Subcutaneous abdominal adipose tissue (tissue), 5 donors: ENCODE measurements at regions not wholly inside any gene's neighbourhood (a gene's known extent, or its start where the extent isn't known, plus 50 kb on each side); places are given as distances from the start of the nearest gene placed in this dataset.
"Not testable (repeated sequence)": the region's sequence is repeated elsewhere in the genome, so short reads cannot be mapped to it uniquely, and the experiment has no call there.

Experiments
- H3K27ac ChIP-seq: one replicate; pipeline ENCODE4 v1.7.0; 2013; ENCODE audit warnings: low read depth, mild to moderate bottlenecking, inconsistent platforms, low read length, moderate library complexity
- H3K27me3 ChIP-seq, 5 donors: one replicate each; pipeline ENCODE4 v1.7.0; 2013; ENCODE audit warnings: low read length in 5 of 5, inconsistent platforms in 1 of 5; ENCODE audit not compliant: control insufficient read depth in 5 of 5, insufficient read depth in 4 of 5
- H3K36me3 ChIP-seq, 5 donors: one replicate each; pipeline ENCODE4 v1.7.0; 2013; ENCODE audit warnings: low read length in 5 of 5; ENCODE audit not compliant: control insufficient read depth in 5 of 5, insufficient read depth in 5 of 5
- H3K4me1 ChIP-seq, 5 donors: one replicate each; pipeline ENCODE4 v1.7.0; 2013; ENCODE audit warnings: low read length in 5 of 5, mild to moderate bottlenecking in 3 of 5, moderate library complexity in 1 of 5; ENCODE audit not compliant: control insufficient read depth in 5 of 5, insufficient read depth in 5 of 5
- H3K4me3 ChIP-seq, 5 donors: one replicate each; pipeline ENCODE4 v1.7.0; 2013; ENCODE audit warnings: low read length in 5 of 5, low read depth in 1 of 5
- H3K9ac ChIP-seq, 5 donors: one replicate each; pipeline ENCODE4 v1.7.0; 2013; ENCODE audit warnings: low read length in 5 of 5, mild to moderate bottlenecking in 4 of 5, moderate library complexity in 3 of 5
- H3K9me3 ChIP-seq, 5 donors: one replicate each; pipeline ENCODE4 v1.7.0; 2013; ENCODE audit warnings: low read length in 5 of 5; ENCODE audit not compliant: control insufficient read depth in 5 of 5
- donor health status: healthy.
- donor health status: healthy.
- donor health status: healthy.
- donor health status: healthy.
- donor health status: healthy.

- no peak overlapping the region for H3K4me3 ChIP-seq
- H3K27ac ChIP-seq = no peak overlapping the region
- no peak overlapping the region for H3K9ac ChIP-seq
- H3K36me3 ChIP-seq = no peaks in the 10 kb centered on the region
- no peaks in the 10 kb centered on the region for H3K27me3 ChIP-seq
- peaks cover 1 to 10% (median 4%) of the 10 kb centered on the region in 5 donors for H3K4me1 ChIP-seq
- H3K9me3 ChIP-seq = no peaks in the 10 kb centered on the region
These were observed 213.8 kb downstream of the BCAS1 start for GRCh38 chr20:53856300-53857295.

GRCh38 chr20:53855733-53856132, 214.7 kb downstream of the BCAS1 start:
- Histone ChIP-seq H3K4me1 (peaks cover 1 to 12% (median 4%) of the 10 kb centered on the region in 5 donors), H3K27me3 (no peaks in the 10 kb centered on the region), H3K27ac (no peak overlapping the region), H3K9me3 (no peaks in the 10 kb centered on the region), H3K4me3 (no peak overlapping the region), H3K9ac (no peak overlapping the region), H3K36me3 (no peaks in the 10 kb centered on the region)

GRCh38 chr20:53854609-53854926, 215.8 kb downstream of the BCAS1 start:
- H3K4me3 ChIP-seq, H3K9me3 ChIP-seq, H3K27me3 ChIP-seq, H3K9ac ChIP-seq, H3K27ac ChIP-seq, H3K36me3 ChIP-seq: not testable (repeated sequence)
- H3K4me1 ChIP-seq = peaks cover 1 to 12% (median 4%) of the 10 kb centered on the region in 5 donors

GRCh38 chr20:53853111-53853713, 217.2 kb downstream of the BCAS1 start:
- Histone ChIP-seq H3K9me3 (no peaks in the 10 kb centered on the region), H3K27ac (no peak overlapping the region), H3K9ac (no peak overlapping the region), H3K4me3 (no peak overlapping the region), H3K27me3 (no peaks in the 10 kb centered on the region), H3K4me1 (peaks cover 1 to 14% (median 4%) of the 10 kb centered on the region in 5 donors), H3K36me3 (no peaks in the 10 kb centered on the region)

- H3K4me1 ChIP-seq = peaks cover 1 to 12% (median 4%) of the 10 kb centered on the region in 5 donors
- no peaks in the 10 kb centered on the region for H3K9me3 ChIP-seq
- no peak overlapping the region for H3K4me3 ChIP-seq
- no peaks in the 10 kb centered on the region for H3K27me3 ChIP-seq
- H3K9ac ChIP-seq = no peak overlapping the region
- H3K27ac ChIP-seq = no peak overlapping the region
- no peaks in the 10 kb centered on the region for H3K36me3 ChIP-seq
These were observed 217.7 kb downstream of the BCAS1 start for GRCh38 chr20:53852691-53853090.

GRCh38 chr20:53852014-53852413, 218.4 kb downstream of the BCAS1 start:
- Histone ChIP-seq H3K36me3 (no peaks in the 10 kb centered on the region), H3K27me3 (no peaks in the 10 kb centered on the region), H3K4me3 (no peak overlapping the region), H3K27ac (no peak overlapping the region), H3K9ac (no peak overlapping the region), H3K4me1 (peaks cover 1 to 12% (median 4%) of the 10 kb centered on the region in 5 donors), H3K9me3 (no peaks in the 10 kb centered on the region)

- H3K9me3 ChIP-seq = no peaks in the 10 kb centered on the region
- peaks cover 0 to 12% (median 1%) of the 10 kb centered on the region in 5 donors for H3K4me1 ChIP-seq
- H3K36me3 ChIP-seq = no peaks in the 10 kb centered on the region
- no peak overlapping the region for H3K27ac ChIP-seq
- H3K27me3 ChIP-seq = no peaks in the 10 kb centered on the region
- no peak overlapping the region for H3K9ac ChIP-seq
- no peak overlapping the region for H3K4me3 ChIP-seq
These were observed 220.1 kb downstream of the BCAS1 start for GRCh38 chr20:53850319-53850718.

- H3K9me3 ChIP-seq = no peaks in the 10 kb centered on the region
- no peak overlapping the region for H3K4me3 ChIP-seq
- H3K27ac ChIP-seq = no peak overlapping the region
- H3K4me1 ChIP-seq = peaks cover 0 to 12% (median 1%) of the 10 kb centered on the region in 5 donors
- no peaks in the 10 kb centered on the region for H3K27me3 ChIP-seq
- H3K9ac ChIP-seq = no peak overlapping the region
- no peaks in the 10 kb centered on the region for H3K36me3 ChIP-seq
These were observed 220.8 kb downstream of the BCAS1 start for GRCh38 chr20:53849471-53850059.

- Histone ChIP-seq H3K4me1 (peaks cover 0 to 12% (median 1%) of the 10 kb centered on the region in 5 donors), H3K9me3 (no peaks in the 10 kb centered on the region), H3K27ac (no peak overlapping the region), H3K36me3 (no peaks in the 10 kb centered on the region), H3K9ac (no peak overlapping the region), H3K27me3 (no peaks in the 10 kb centered on the region), H3K4me3 (no peak overlapping the region)
These were observed 222.1 kb downstream of the BCAS1 start for GRCh38 chr20:53848304-53848703.

- no peaks in the 10 kb centered on the region for H3K36me3 ChIP-seq
- no peak overlapping the region for H3K9ac ChIP-seq
- H3K27ac ChIP-seq = no peak overlapping the region
- peaks cover 0 to 12% (median 1%) of the 10 kb centered on the region in 5 donors for H3K4me1 ChIP-seq
- no peak overlapping the region for H3K4me3 ChIP-seq
- H3K9me3 ChIP-seq = no peaks in the 10 kb centered on the region
- H3K27me3 ChIP-seq = no peaks in the 10 kb centered on the region
These were observed 222.6 kb downstream of the BCAS1 start for GRCh38 chr20:53847837-53848170.
